HAP-1 (cell line): ENCODE measurements at regions not wholly inside any gene's neighbourhood (a gene's known extent, or its start where the extent isn't known, plus 50 kb on each side); places are given as distances from the start of the nearest gene placed in this dataset.

Experiments
- DNase-seq, 2 experiments: peaks; one replicate each; pipeline ENCODE4 v3.0.0-alpha.2; 2016 to 2020; ENCODE audit warnings: low spot score in 2 of 2
- H3K27me3 ChIP-seq: fragments of 250-450 bp; sonication (Bioruptor Pico); 2 replicates; pipeline ENCODE4 v1.5.1; 2020; ENCODE audit warnings: low read depth, mild to moderate bottlenecking, moderate library complexity
- H3K36me3 ChIP-seq: fragments of 250-450 bp; sonication (Bioruptor Pico); replicated peaks from 2 replicates; pipeline ENCODE4 v1.5.1; 2020; ENCODE audit warnings: mild to moderate bottlenecking
- H3K4me1 ChIP-seq: fragments of 250-450 bp; sonication (Bioruptor Pico); 2 replicates; pipeline ENCODE4 v1.5.1; 2020; ENCODE audit warnings: mild to moderate bottlenecking
- H3K4me3 ChIP-seq: fragments of 250-450 bp; sonication (Bioruptor Pico); 2 replicates; pipeline ENCODE4 v1.5.1; 2020; ENCODE audit warnings: mild to moderate bottlenecking, moderate library complexity
- H3K9me3 ChIP-seq: fragments of 250-450 bp; sonication (Bioruptor Pico); 2 replicates; pipeline ENCODE4 v1.5.1; 2020; ENCODE audit warnings: mild to moderate bottlenecking, moderate library complexity
- in situ Hi-C: fragments of 300-500 bp; cut with MboI; formaldehyde crosslinking; loops from 3 replicates; pipeline ENCODE4 v1.14.3; 2020; ENCODE audit warnings: low sequenced_read_pairs, inconsistent platforms, mixed read lengths

DNA sequence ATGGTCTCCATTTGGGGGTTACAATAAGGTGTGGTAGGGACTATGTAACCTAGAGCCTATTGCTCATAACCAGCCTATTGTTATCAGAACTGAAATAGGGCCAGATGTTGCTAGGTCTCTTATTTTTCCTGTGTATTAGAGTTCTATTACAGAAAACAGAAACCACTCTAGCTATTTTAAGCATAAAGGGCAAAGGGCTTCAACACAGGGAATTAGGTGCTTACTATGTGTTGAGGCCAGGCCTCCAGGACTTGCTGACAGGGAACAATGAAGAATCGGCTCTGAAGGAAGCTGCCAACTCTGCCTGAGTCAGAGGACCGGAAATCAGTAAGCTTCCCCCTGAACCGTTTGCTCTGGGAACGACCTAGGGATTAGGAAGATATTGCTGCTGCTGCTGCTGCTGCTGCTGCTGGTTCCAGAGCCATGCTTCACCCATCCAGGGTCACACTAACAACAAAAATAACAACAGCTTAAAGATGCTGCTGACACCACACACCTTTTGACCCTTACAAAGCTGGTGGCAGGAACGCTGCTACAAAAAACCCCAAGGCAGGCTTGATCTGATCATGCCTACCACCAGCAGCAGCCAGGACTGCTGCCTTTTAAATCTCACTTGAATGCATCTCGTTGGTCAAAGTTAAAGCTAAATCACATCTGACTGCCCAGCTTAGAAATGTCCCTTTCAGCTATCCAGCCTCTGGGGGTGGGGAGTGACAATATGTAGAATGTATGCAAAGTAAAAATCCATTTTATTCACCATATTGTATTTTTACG lies 276.9 kb upstream of the IL12A start:
- Histone ChIP-seq H3K4me1 (no peaks in the 10 kb centered on the region), H3K36me3 (no peaks in the 10 kb centered on the region), H3K4me3 (no peak overlapping the region), H3K27me3 (no peaks in the 10 kb centered on the region), H3K9me3 (no peaks in the 10 kb centered on the region)
- in situ Hi-C loops: no loop called here
- DNase-seq: no peak

DNA sequence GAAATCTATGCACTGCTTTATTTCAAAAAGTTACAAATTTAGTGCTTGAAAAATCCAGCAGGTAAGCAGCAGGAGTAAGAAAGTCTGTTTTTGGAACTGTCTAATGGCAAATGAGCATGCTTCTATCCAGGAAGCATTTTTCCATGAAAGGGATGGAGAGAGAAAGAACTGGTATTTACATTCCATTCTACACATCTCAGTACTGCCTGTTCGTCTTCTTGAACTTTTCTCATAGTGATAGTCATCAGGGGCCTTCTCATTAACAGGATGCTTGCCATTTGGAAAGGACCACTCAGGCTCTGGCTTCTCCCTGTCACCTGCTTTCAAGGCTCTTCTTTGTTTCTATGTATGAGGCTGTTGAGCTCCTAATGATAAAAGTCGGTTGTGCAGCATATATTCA lies 267.3 kb upstream of the IL12A start:
- Histone ChIP-seq H3K27me3 (0 out of 2 replicates have a peak, but pooled peaks cover 3% of the 10 kb centered on the region), H3K9me3 (no peaks in the 10 kb centered on the region), H3K4me1 (no peaks in the 10 kb centered on the region), H3K4me3 (no peak overlapping the region), H3K36me3 (no peaks in the 10 kb centered on the region)
- in situ Hi-C loops: no loop called here
- no peak for DNase-seq

DNA sequence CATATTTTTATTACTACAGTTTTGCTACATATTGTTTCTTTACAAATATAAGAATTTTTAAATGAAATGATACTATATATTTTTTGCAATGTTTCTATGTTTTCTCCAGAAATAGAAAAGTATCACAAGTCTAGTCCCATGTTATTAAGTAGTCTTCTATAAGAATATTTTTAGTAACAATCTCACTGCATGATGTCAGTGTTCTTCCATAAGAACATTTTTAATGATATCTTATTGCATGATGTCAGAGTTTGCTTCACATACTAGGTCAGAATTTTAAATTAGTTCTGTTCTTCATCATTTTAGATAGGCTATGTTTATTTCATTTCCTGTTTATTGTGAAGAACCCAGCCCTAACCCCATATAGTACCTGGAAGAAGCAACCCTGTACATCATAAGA lies 265.3 kb upstream of the IL12A start:
- DNase-seq: no peak
- H3K36me3 ChIP-seq: no peaks in the 10 kb centered on the region
- no peak overlapping the region for H3K4me3 ChIP-seq
- H3K4me1 ChIP-seq: no peaks in the 10 kb centered on the region
- in situ Hi-C loops: no loop called here
- no peaks in the 10 kb centered on the region for H3K9me3 ChIP-seq
- H3K27me3 ChIP-seq: 0 out of 2 replicates have a peak, but pooled peaks cover 3% of the 10 kb centered on the region

DNA sequence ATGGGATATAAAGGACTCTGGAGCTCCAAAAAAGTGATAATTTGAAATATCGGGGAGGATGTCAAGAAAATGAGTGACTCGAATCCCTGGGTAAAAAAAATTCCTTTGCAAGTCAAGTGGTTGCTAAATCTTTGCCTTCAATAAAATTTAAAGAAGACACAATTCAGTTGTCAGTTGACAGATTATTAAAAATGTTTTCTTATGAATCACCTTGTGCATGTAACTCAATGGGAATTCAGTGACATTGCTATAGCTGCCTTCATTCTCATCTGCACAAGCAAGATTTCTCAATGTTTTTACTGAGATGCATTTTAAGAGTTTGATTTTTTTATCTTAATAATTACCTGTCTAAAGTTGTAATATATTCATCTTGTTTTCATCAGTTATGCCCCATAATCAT lies 264.0 kb upstream of the IL12A start:
- H3K4me1 ChIP-seq: no peaks in the 10 kb centered on the region
- H3K9me3 ChIP-seq: no peaks in the 10 kb centered on the region
- no peaks in the 10 kb centered on the region for H3K36me3 ChIP-seq
- DNase-seq: no peak
- H3K4me3 ChIP-seq: no peak overlapping the region
- H3K27me3 ChIP-seq: 0 out of 2 replicates have a peak, but pooled peaks cover 3% of the 10 kb centered on the region
- in situ Hi-C loops: no loop called here

DNA sequence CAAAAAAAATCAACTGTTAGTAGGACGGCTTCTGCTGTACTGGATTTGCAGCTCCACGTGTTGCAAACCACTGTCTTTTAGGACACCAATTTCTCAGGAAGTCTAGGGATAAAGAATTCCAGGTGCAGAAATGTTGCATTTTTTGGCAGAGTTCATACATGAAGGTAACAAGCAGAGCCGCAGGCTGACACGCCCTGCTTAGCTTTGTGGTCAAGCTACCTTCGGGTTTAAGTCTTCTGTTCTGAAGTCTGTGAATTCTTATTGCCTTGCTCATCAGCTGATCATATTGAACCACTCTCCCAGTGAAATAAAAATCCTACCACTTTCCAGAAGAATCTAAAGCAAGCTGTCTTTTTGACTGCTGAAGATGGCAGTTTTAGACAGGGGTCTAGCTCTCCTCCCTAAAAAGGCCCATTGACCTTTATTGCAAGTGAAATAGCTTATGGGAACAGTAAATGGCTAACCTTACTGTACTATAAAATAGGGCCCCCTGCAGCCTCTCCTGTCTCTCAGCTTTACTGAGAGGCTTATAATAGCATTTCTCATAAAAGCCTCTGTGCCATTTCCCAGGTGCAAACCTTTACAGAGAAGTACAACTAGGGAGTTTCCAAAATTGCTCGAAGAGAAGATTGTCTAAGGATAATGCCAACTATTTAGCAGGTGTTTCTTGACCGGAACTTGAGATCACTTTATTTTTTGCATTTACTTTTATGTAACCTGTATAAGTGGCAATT lies 262.2 kb upstream of the IL12A start:
- no peaks in the 10 kb centered on the region for H3K9me3 ChIP-seq
- no peak for DNase-seq
- in situ Hi-C loops: no loop called here
- H3K27me3 ChIP-seq: 0 out of 2 replicates have a peak, but pooled peaks cover 3% of the 10 kb centered on the region
- H3K4me3 ChIP-seq: no peak overlapping the region
- H3K4me1 ChIP-seq: peaks cover 4% of the 10 kb centered on the region; the same call in 1 of the 2 replicates
- no peaks in the 10 kb centered on the region for H3K36me3 ChIP-seq

DNA sequence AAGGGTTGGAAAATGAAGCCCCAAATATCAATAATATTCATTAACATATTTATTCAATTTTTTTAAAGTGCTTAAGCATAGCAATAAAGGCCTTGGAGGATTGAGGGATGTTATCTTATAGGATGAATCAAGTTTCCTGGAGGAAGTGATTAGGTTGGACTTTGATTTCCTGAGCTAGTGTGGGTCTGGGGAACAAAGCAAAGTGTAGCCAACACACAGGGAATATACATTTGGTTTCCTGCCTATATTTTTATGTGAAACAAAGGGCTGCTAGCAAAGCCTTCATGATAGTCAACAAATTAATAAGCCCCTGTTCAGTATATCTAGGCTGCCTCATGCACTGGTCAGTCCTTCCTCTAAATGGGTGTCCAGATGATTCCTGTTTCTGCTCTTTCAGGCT lies 261.1 kb upstream of the IL12A start:
- no peak for DNase-seq
- in situ Hi-C loops: no loop called here
- H3K9me3 ChIP-seq: no peaks in the 10 kb centered on the region

DNA sequence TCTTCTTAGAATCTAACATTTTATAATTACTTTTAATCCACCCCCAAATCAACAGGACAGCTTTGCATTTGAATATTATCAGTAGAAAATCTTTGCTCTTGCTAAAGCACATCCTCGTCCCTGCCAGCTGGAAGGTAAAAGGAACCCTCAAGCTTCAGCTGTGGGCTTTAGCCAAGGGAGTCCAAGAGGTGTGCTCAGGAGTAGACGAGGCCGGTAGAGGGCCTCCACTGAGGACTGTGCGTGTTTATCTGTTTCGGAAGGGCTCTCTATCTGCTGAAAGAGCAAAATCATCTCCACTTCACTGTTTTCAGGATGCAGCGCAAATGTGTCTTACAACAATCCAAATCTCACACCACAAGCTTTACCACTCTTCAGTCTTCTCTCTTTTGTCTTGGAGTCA lies 257.4 kb upstream of the IL12A start:
- Histone ChIP-seq H3K4me1 (peaks cover 27% of the 10 kb centered on the region), H3K27me3 (no peaks in the 10 kb centered on the region), H3K36me3 (no peaks in the 10 kb centered on the region), H3K9me3 (no peaks in the 10 kb centered on the region), H3K4me3 (no peak overlapping the region)
- in situ Hi-C loops: no loop called here
- no peak for DNase-seq

More for the DNA sequence above, 261.1 kb upstream of the IL12A start:
- no peaks in the 10 kb centered on the region for H3K36me3 ChIP-seq
- H3K27me3 ChIP-seq: 0 out of 2 replicates have a peak, but pooled peaks cover 3% of the 10 kb centered on the region
- H3K4me1 ChIP-seq: peaks cover 13% of the 10 kb centered on the region
- no peak overlapping the region for H3K4me3 ChIP-seq

DNA sequence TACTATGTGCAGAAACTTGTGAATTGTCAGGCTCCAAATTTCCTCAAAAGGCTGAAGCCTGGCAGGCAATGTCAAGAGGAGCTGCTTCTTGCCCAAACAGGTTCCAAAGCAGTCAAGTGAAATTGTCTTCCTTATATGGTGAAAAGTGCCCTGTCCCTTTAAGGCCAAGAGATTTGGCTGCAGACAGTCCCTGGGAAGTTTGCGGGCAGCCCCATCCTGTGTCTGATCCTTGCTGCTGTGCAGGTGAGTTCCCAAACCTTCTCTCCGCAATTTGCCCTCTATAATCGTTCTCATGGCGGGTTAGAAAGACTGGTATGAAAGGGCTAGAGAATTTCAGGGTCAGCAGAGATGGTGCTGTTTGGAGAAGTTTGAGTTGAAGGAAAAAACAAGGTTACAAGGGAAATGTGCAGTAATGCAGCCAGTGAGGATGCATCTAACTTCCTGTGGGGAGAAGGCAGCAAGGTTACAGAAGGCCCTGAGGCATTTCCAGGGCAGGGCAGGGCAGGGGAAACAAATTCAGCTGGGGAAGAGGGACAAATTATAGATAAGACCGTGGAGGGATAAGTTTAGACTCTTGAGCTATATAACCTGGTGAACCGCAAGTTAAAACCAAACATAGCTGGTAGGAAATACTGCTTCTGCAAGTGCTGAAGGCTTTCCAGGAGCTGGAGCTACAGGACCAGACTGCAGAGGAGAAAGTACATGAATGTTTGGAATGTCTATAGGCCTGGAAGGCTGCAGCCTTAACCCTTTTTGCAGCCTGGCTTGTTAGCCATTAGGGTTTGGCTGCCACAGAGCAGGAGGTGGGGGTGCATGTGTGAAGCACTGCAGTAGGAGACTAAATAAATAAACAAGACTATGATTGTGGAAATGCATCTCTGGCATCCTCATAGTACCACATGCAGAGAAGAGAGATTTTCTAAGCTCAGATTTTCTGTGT lies 256.2 kb upstream of the IL12A start:
- peak; percentile 55 to 68 for DNase-seq
- H3K27me3 ChIP-seq: no peaks in the 10 kb centered on the region
- peak overlapping the region; percentile 36 for H3K4me3 ChIP-seq
- no peaks in the 10 kb centered on the region for H3K9me3 ChIP-seq
- in situ Hi-C loops: no loop called here
- H3K36me3 ChIP-seq: no peaks in the 10 kb centered on the region
- H3K4me1 ChIP-seq: peaks cover 28% of the 10 kb centered on the region

DNA sequence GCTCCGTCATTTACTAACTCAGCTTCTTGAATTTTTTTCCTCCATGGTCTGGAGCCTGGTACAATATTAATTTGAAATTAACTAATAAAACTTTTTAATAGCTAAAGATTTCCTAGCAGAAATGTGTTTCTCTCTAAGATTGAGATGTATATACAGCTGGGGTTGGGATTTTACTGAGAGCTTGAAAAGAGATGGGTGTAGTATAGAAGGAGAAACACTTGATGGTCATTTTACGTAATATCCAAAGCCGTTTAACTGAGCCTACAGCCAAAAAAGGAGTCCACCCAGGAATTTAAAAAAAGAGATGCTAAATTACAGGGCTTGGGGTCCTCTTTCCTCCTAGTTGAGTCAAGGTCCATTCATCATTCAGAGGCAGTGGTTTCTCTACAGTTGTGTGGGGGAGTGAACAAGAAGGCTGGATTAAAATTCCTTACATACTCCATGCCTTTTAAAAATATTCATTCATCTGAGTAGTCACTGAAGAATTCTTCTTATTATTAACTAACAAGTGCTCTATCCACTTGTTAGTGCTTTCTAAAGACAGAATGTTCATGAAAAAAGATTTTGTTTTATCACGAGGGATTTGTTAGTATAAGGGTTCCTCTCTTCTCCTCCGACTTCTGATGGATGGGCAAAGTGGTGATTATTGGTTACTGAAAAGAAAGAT lies 255.3 kb upstream of the IL12A start:
- Histone ChIP-seq H3K36me3 (no peaks in the 10 kb centered on the region), H3K4me3 (peak overlapping the region; percentile 36), H3K4me1 (peaks cover 34% of the 10 kb centered on the region), H3K9me3 (no peaks in the 10 kb centered on the region), H3K27me3 (no peaks in the 10 kb centered on the region)
- DNase-seq: peak; percentile 53 to 98
- in situ Hi-C loops: no loop called here

DNA sequence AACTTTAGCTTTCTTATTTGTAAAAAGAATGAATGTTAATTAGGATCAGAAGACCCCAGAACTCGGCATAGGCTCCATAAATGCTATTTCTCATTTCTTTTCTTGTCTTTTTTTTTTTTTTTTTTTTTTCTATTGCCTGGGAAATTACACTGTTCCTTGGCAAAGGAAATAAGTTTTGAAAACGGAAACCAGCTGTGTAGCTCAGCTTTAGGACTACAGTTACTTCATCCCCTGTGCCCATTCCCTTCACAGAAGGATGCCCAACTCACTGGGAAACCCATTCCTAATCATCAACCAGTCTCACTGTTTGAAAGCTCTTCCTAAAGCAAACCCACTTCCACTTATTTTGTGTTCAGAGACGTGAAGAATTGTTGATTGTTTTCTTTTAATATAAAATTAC lies 254.0 kb upstream of the IL12A start:
- H3K36me3 ChIP-seq: no peaks in the 10 kb centered on the region
- peaks cover 48% of the 10 kb centered on the region for H3K4me1 ChIP-seq
- no peaks in the 10 kb centered on the region for H3K27me3 ChIP-seq
- DNase-seq: no peak
- no peaks in the 10 kb centered on the region for H3K9me3 ChIP-seq
- H3K4me3 ChIP-seq: no peak overlapping the region
- in situ Hi-C loops: no loop called here

DNA sequence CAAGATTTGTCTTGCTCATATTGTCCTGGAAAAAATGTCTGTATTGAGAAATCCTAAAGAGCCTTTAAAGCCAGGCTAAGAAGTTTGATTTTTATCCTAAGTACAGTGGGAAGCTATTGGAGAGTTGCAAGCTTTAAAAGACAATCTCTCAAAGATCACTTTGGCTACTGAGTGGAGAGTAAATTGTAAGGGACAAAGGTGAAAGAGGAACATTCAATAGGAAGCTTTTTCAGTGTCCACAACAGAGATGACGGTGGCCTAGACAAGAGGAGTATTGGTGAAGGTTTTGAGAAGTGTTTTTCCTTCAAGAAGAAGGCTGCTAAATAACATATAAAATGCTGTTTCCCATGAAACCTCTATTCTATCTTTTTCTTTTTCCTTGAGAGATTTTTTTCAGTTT lies 249.5 kb upstream of the IL12A start:
- Histone ChIP-seq H3K4me1 (peaks cover 30% of the 10 kb centered on the region), H3K27me3 (no peaks in the 10 kb centered on the region)

DNA sequence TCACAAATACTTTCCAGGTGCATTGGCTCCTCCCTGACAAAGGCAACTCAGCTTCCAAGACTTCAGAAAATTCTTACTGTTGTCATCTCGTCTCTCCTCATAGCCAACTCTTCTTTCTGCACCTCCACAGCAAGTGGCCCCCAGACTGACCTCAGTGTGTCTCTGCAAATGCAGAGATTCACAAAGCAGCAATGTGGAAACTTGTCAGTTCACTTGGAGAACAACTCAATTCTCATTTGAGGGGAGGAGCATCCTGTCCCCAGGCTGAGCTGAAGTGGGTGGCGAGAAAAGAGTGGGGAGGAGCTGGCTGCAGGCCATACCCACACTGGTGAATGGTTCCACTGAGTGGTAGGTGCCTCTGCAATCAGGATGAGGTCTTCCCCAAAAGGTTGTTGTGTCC lies 248.7 kb upstream of the IL12A start:
- DNase-seq: peak in 1 of 2 experiments; percentile 24
- H3K27me3 ChIP-seq: no peaks in the 10 kb centered on the region
- no peaks in the 10 kb centered on the region for H3K36me3 ChIP-seq
- no peak overlapping the region for H3K4me3 ChIP-seq
- H3K9me3 ChIP-seq: no peaks in the 10 kb centered on the region
- in situ Hi-C loops: no loop called here
- H3K4me1 ChIP-seq: peaks cover 27% of the 10 kb centered on the region

More for the DNA sequence above, 249.5 kb upstream of the IL12A start:
- no peak for DNase-seq
- H3K36me3 ChIP-seq: no peaks in the 10 kb centered on the region
- no peaks in the 10 kb centered on the region for H3K9me3 ChIP-seq
- in situ Hi-C loops: no loop called here
- H3K4me3 ChIP-seq: no peak overlapping the region

DNA sequence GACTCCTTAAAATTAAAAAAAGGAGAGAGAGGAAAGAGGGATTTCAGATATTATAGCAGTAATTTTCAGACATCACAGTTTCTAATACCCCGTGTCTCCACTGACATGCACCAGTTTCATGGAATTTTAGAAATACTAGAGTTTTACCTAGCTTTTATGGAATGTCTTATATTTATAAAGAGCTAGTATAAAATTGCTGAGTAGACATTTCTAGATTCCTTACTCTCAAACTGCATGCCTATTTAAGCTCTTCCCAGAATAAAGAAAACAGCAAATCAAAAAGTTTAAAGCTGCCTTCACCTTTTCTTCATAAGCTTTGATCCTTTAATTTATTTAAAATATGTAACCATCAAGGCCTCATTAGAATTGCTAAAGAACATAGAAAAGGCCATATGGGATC lies 247.4 kb upstream of the IL12A start:
- no peaks in the 10 kb centered on the region for H3K27me3 ChIP-seq
- DNase-seq: no peak
- peaks cover 27% of the 10 kb centered on the region for H3K4me1 ChIP-seq
- in situ Hi-C loops: no loop called here
- no peaks in the 10 kb centered on the region for H3K9me3 ChIP-seq
- H3K36me3 ChIP-seq: no peaks in the 10 kb centered on the region
- no peak overlapping the region for H3K4me3 ChIP-seq
